Keratinocyte (primary cell): ENCODE measurements at regions not wholly inside any gene's neighbourhood (a gene's known extent, or its start where the extent isn't known, plus 50 kb on each side); places are given as distances from the start of the nearest gene placed in this dataset.

Experiments
- CTCF ChIP-seq, 3 experiments: IDR thresholded peaks in 1 of 3; conservative IDR thresholded peaks in 1 of 3; optimal IDR thresholded peaks in 1 of 3; 2 replicates in 2 of 3; 3 replicates in 1 of 3; pipeline versions ENCODE3 to v1.5.1; 2011; ENCODE audit warnings: low read length in 3 of 3, mild to moderate bottlenecking in 3 of 3, moderate library complexity in 2 of 3, control low read depth in 1 of 3, inconsistent platforms in 1 of 3; ENCODE audit not compliant: insufficient read depth in 2 of 3; ENCODE audit errors: extremely low read depth in 1 of 3
- EZH2 ChIP-seq: IDR thresholded peaks from one replicate; pipeline ENCODE4 v1.6.1; 2012; ENCODE audit warnings: inconsistent platforms, mild to moderate bottlenecking, low read length, moderate library complexity

- TF ChIP-seq CTCF (optimal IDR thresholded peaks at IDR 0.05 in 1 of 3, IDR thresholded peaks at IDR 0.05 in 1 of 3, conservative IDR thresholded peaks at IDR 0.05 in 1 of 3; ENCODE audit: extremely low read depth in 1 of 3, insufficient read depth in 2 of 3, low read length in 3 of 3) (no peak), EZH2 (no peak)
These were observed 124.2 kb upstream of the GMDS start for GRCh38 chr6:2369606-2370005.
